Skeletal muscle satellite cell (primary cell): ENCODE measurements at regions not wholly inside any gene's neighbourhood (a gene's known extent, or its start where the extent isn't known, plus 50 kb on each side); places are given as distances from the start of the nearest gene placed in this dataset.
"Not testable (repeated sequence)": the region's sequence is repeated elsewhere in the genome, so short reads cannot be mapped to it uniquely, and the experiment has no call there.

ENCODE experiments used
- H3K27me3 ChIP-seq: 2 replicates; pipeline ENCODE4 v1.7.0; 2013; ENCODE audit warnings: low read length; ENCODE audit not compliant: control insufficient read depth, insufficient read depth
- H3K36me3 ChIP-seq: 2 replicates; pipeline ENCODE4 v1.7.0; 2013; ENCODE audit warnings: mild to moderate bottlenecking, control low read depth, low read length; ENCODE audit not compliant: insufficient read depth
- H3K4me1 ChIP-seq: 2 replicates; pipeline ENCODE4 v1.7.0; 2013; ENCODE audit warnings: low read length; ENCODE audit not compliant: control insufficient read depth, insufficient read depth
- H3K4me2 ChIP-seq: 2 replicates; pipeline ENCODE4 v1.7.0; 2013; ENCODE audit warnings: mild to moderate bottlenecking, low read length
- H3K4me3 ChIP-seq: 2 replicates; pipeline ENCODE4 v1.7.0; 2013; ENCODE audit warnings: low read length
- H3K9ac ChIP-seq: 2 replicates; pipeline ENCODE4 v1.7.0; 2013; ENCODE audit warnings: mild to moderate bottlenecking, low read depth, low read length, moderate library complexity
- H3K9me3 ChIP-seq: replicated peaks from 2 replicates; pipeline ENCODE4 v1.7.0; 2013; ENCODE audit warnings: mild to moderate bottlenecking, control low read depth, low read length

DNA sequence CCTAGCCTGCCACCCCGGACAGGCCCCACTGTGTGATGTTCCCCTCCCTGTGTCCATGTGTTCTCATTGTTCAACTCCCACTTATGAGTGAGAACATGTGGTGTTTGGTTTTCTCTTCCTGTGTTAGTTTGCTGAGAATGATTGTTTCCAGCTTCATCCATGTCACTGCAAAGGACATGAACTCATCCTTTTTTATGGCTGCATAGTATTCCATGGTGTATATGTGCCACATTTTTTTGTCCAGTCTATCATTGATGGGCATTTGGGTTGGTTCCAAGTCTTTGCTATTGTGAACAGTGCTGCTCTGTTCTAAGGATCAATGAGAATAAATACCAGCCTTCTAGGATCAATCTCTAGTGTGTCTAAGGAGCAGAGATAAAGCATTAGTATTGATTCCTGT, 543.9 kb upstream of the ZNF804A start:
- H3K36me3 ChIP-seq, H3K4me3 ChIP-seq, H3K4me1 ChIP-seq, H3K9ac ChIP-seq, H3K27me3 ChIP-seq, H3K9me3 ChIP-seq, H3K4me2 ChIP-seq: not testable (repeated sequence)

DNA sequence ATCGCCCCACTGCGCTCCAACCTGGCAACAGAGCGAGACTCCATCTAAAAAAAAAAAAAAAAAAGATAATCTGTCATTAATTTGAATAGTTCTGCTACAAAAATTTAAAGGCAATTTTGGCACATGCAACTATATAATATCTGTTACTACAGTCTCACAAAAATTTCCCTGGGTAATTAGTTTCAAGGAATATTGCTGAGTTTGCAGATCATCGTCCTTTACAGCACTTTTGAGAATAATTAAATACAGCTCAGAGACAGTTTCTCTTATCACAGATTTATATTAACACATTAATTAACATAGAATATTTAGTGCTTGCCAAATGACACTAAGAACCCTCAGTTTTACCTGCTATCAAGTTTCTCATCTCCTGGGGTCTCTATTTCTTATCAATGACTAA, 540.4 kb upstream of the ZNF804A start:
- Histone ChIP-seq H3K36me3 (no peaks in the 10 kb centered on the region), H3K4me2 (no peak overlapping the region), H3K9ac (no peak overlapping the region), H3K4me1 (no peaks in the 10 kb centered on the region), H3K27me3 (no peaks in the 10 kb centered on the region), H3K4me3 (no peak overlapping the region), H3K9me3 (no peaks in the 10 kb centered on the region)

DNA sequence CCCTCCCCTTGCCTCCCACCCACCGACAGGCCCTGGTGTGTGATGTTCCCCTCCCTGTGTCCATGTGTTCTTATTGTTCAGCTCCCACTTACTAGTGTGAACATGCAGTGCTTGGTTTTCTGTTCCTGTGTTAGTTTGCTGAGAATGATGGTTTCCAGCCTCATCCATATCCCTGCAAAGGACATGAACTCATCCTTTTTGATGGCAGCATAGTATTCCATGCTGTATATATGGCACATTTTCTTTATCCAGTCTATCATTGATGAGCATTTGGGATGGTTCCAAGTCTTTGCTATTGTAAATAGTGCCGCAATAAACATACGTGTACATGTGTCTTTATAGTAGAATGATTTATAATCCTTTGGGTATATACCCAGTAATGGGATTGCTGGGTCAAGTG, 538.1 kb upstream of the ZNF804A start:
- not testable (repeated sequence) for H3K9ac ChIP-seq, H3K27me3 ChIP-seq, H3K4me1 ChIP-seq, H3K4me2 ChIP-seq, H3K9me3 ChIP-seq, H3K36me3 ChIP-seq, H3K4me3 ChIP-seq

DNA sequence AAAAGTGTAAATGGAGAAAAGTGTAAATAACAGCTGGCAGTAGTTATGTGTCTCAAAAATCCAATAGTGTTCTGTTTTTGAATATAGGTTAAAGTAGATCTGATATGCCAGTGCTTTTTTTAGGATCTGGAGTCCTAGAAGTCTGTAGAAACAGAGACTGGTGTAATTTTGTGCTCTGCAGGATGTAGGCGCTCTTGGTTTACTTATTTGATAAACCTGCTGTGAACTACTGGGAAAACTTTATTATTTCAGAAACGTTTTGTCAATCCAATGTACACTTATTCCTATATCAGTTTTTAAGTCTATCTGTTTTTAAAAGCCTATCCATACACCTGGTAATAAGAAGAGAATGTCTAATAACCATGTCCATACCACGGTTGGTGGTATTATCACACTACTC, 530.8 kb upstream of the ZNF804A start:
- Histone ChIP-seq H3K4me2 (no peak overlapping the region), H3K4me3 (no peak overlapping the region)

DNA sequence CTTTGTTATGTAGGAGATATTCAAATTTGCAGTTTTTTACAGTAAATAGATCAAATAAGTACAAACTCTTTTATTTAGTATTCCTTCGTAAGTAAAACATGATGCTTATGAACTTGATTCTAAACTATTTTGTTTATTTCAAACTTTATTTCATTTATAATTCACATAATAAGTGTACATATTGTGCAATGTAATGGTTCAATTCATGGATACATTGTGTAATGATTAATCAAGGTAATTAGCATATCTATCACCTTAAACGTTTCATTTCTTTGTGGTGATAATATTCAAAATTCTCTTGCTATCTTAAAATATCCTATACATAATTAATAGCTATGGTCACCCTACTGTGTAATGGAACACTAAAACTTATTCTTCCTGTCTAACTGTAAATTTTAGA, 525.9 kb upstream of the ZNF804A start:
- no peak overlapping the region for H3K9ac ChIP-seq
- no peaks in the 10 kb centered on the region for H3K27me3 ChIP-seq
- H3K4me2 ChIP-seq: no peak overlapping the region
- no peak overlapping the region for H3K4me3 ChIP-seq
- no peaks in the 10 kb centered on the region for H3K4me1 ChIP-seq
- no peaks in the 10 kb centered on the region for H3K9me3 ChIP-seq
- no peaks in the 10 kb centered on the region for H3K36me3 ChIP-seq

More for the DNA sequence above, 530.8 kb upstream of the ZNF804A start:
- H3K4me1 ChIP-seq: no peaks in the 10 kb centered on the region
- H3K9ac ChIP-seq: no peak overlapping the region
- H3K36me3 ChIP-seq: no peaks in the 10 kb centered on the region
- H3K9me3 ChIP-seq: no peaks in the 10 kb centered on the region
- no peaks in the 10 kb centered on the region for H3K27me3 ChIP-seq

DNA sequence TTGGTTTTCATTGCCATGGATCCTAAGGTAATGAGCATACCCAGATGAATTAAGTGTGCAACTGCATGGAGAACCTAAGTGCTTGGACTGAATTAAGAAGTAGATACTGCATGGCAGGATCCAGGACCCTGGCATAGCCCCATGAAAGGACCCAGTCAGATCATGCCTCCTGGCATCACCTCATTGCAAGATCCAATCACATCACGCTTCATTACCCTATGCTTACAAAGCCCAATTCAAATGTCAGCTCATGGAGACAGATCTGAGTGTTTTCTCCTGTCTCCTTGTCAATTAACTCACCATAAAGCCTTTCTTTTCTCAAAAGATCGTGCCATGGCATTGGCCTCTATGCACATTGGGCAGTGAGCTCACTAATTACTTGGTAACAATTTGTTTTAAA, 519.8 kb upstream of the ZNF804A start:
- Histone ChIP-seq H3K36me3 (no peaks in the 10 kb centered on the region), H3K27me3 (no peaks in the 10 kb centered on the region), H3K4me1 (no peaks in the 10 kb centered on the region), H3K9me3 (no peaks in the 10 kb centered on the region), H3K9ac (no peak overlapping the region), H3K4me3 (no peak overlapping the region), H3K4me2 (no peak overlapping the region)

DNA sequence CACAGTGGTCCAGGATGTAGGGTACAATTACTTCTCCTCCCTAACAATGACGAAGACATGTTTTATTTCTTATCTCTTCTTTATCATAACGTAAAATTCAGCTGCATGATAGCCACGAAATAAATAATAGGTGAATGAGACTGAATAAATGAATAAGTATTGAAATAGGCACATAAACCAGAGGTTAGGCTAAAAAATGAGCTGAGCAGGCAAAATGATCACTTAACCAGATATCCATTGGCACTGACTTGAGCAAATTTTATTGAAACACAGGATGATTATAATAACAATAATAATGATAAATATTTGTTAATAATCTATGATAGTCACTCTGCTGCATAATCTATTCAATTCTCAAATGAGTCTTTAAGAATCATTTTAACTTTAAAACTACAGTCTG, 506.9 kb upstream of the ZNF804A start:
- no peaks in the 10 kb centered on the region for H3K27me3 ChIP-seq
- H3K9ac ChIP-seq: no peak overlapping the region
- no peaks in the 10 kb centered on the region for H3K4me1 ChIP-seq
- no peak overlapping the region for H3K4me2 ChIP-seq
- no peak overlapping the region for H3K4me3 ChIP-seq
- no peaks in the 10 kb centered on the region for H3K9me3 ChIP-seq
- no peaks in the 10 kb centered on the region for H3K36me3 ChIP-seq

DNA sequence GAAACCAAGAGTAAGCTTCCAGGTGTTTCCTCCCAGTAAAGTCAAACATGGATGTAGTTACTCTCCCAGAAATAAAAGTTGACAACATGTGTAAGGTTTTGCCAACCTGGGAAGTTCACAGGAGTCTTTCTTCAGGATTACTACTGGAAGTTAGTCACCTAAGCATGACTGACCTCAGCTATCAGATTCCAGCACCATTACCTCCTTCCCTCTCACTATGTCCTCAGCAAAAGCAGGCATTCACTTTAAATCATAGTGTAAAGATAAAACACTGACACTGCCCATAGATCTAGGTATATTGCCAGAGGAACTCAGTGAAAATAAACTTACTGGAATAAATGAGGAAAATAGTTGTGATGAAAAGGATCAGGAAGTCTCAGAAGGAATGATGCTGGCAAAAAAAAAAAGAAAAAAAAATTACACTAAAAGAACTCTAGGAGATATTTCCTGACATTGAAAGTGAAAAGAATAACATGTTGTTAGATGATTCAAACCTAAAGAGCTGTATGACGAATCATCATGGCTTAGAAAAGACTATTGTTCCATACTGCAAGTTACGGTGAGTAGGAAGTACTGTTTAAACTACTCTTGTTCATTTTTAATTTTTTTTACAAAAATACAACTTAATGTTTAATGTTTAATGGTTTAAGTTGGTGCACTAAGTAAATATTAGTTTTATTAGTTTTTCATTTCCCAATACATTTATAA, 484.5 kb upstream of the ZNF804A start:
- no peaks in the 10 kb centered on the region for H3K36me3 ChIP-seq
- H3K27me3 ChIP-seq: no peaks in the 10 kb centered on the region
- H3K4me2 ChIP-seq: no peak overlapping the region
- H3K9me3 ChIP-seq: no peaks in the 10 kb centered on the region
- no peak overlapping the region for H3K4me3 ChIP-seq
- H3K9ac ChIP-seq: no peak overlapping the region
- H3K4me1 ChIP-seq: peaks cover 4% of the 10 kb centered on the region

DNA sequence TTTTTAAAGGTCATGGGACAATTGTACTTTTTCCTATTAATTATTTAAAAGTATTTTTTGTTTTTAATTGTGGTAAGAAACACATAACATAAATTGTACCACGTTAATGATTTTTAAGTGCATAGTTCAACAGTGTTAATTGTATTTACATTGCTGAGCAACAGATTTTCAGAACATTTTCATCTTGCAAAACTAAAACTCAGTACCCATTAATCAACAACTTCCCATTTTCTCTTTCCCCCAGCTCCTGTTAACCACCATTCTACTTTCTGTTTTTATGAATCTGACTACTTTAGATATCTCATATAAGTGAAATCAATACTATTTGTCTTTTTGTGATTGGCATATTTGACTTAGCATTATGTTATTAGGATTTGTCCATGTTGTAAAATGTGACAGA, 483.9 kb upstream of the ZNF804A start:
- no peaks in the 10 kb centered on the region for H3K9me3 ChIP-seq
- H3K27me3 ChIP-seq: no peaks in the 10 kb centered on the region
- H3K4me3 ChIP-seq: no peak overlapping the region
- no peaks in the 10 kb centered on the region for H3K36me3 ChIP-seq
- no peak overlapping the region for H3K9ac ChIP-seq
- H3K4me1 ChIP-seq: peaks cover 4% of the 10 kb centered on the region
- H3K4me2 ChIP-seq: no peak overlapping the region

DNA sequence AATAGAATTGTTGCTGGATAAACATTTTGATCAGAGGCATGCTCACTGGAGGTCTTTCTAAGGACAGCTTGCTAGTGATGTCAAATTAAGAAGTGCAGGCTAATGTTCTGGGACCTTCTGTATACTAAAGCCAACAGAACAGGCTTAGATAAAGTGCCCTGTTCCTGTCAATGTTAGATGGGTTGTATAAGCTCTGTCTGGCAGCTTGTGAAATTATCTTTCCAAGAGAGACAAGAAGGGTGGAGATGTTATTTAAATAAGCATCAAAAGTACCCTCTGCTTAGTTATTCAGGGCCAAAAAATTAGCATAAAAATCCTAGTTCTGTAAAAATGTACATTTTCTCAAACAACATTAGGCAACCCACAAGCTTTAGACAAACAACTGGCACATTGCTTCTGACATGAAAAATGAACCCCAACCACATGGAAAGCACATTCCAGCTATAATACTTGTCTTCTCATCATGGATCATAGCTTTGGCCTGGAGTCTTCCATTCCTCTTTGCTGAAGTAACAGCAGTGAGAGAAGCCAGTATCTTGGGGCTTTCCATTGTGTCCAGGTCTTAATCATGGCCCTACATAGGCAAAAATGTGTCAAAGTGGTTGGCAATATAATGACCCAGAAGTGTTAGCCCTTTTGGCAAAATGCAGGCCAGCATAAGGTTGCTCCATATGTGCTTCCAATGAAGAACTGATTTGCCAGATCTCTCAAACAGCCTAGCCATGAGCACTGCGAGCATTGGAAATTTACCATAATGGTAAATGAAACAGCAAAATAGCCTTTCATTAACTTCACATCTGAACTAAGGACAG, 478.1 kb upstream of the ZNF804A start:
- H3K4me3 ChIP-seq: no peak overlapping the region
- no peaks in the 10 kb centered on the region for H3K36me3 ChIP-seq
- no peak overlapping the region for H3K4me2 ChIP-seq
- no peaks in the 10 kb centered on the region for H3K4me1 ChIP-seq
- no peaks in the 10 kb centered on the region for H3K9me3 ChIP-seq
- H3K27me3 ChIP-seq: no peaks in the 10 kb centered on the region
- no peak overlapping the region for H3K9ac ChIP-seq

DNA sequence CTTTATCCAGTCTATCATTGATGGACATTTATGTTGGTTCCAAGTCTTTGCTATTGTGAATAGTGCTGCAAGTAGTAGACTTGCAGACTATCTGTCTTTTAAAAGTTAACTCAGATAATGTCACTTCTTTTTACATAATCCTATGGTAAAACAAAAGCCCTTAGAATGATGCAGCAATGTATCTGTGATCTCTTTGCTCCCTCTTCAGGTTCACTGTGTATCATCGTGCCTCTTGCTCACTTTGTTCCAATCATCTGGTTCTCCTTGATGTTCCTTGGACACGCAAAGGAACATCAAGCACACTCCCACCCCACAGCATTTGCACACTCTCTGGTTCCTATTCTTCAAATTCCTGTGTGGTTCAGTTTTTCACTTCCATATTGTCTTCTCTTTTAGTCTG, 472.5 kb upstream of the ZNF804A start:
- Histone ChIP-seq H3K4me1 (no peaks in the 10 kb centered on the region), H3K27me3 (no peaks in the 10 kb centered on the region), H3K4me3 (no peak overlapping the region), H3K9me3 (no peaks in the 10 kb centered on the region), H3K9ac (no peak overlapping the region), H3K36me3 (no peaks in the 10 kb centered on the region), H3K4me2 (no peak overlapping the region)

DNA sequence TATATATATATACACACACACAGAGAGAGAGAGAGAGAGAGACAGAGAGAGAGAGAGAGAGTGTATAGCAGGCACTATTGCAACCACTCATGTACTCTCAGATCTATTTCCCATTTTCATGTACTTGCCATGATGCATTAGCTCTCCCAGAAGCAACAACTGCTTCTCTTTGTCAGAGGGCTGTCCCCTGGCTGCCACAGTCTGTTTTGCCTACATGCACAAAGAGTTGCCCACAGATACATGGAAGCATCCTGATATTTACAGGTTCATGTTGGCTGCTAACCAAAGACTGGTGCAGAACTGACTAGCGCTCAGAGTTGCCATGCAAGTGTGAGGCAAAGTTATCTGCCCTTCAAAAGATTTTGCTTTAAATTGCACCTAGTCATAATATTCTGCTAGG, 469.3 kb upstream of the ZNF804A start:
- Histone ChIP-seq H3K4me1 (no peaks in the 10 kb centered on the region), H3K27me3 (no peaks in the 10 kb centered on the region), H3K4me3 (no peak overlapping the region), H3K9me3 (no peaks in the 10 kb centered on the region), H3K36me3 (no peaks in the 10 kb centered on the region), H3K9ac (no peak overlapping the region), H3K4me2 (no peak overlapping the region)
